NB4 (cell line): ENCODE measurements at regions not wholly inside any gene's neighbourhood (a gene's known extent, or its start where the extent isn't known, plus 50 kb on each side); places are given as distances from the start of the nearest gene placed in this dataset.
A peak's percentile ranks its signal among the peaks of the same experiment; 100 is the strongest.

Experiments
- MYC ChIP-seq: IDR thresholded peaks from 2 replicates; pipeline ENCODE4 v1.6.1; 2011; ENCODE audit warnings: low read depth, low read length
- POLR2A ChIP-seq: IDR thresholded peaks from 2 replicates; pipeline ENCODE4 v1.6.1; 2011; ENCODE audit warnings: mild to moderate bottlenecking; ENCODE audit not compliant: insufficient read length; ENCODE audit errors: extremely low read depth
- TF ChIP-seq, protein P1 (sequence below): IDR thresholded peaks from one replicate; pipeline ENCODE4 v1.5.1; 2012; ENCODE audit warnings: low read depth, low read length
- TF ChIP-seq, protein P2 (sequence below): IDR thresholded peaks from 2 replicates; pipeline ENCODE4 v1.6.1; 2011; ENCODE audit warnings: low read depth, low read length

DNA sequence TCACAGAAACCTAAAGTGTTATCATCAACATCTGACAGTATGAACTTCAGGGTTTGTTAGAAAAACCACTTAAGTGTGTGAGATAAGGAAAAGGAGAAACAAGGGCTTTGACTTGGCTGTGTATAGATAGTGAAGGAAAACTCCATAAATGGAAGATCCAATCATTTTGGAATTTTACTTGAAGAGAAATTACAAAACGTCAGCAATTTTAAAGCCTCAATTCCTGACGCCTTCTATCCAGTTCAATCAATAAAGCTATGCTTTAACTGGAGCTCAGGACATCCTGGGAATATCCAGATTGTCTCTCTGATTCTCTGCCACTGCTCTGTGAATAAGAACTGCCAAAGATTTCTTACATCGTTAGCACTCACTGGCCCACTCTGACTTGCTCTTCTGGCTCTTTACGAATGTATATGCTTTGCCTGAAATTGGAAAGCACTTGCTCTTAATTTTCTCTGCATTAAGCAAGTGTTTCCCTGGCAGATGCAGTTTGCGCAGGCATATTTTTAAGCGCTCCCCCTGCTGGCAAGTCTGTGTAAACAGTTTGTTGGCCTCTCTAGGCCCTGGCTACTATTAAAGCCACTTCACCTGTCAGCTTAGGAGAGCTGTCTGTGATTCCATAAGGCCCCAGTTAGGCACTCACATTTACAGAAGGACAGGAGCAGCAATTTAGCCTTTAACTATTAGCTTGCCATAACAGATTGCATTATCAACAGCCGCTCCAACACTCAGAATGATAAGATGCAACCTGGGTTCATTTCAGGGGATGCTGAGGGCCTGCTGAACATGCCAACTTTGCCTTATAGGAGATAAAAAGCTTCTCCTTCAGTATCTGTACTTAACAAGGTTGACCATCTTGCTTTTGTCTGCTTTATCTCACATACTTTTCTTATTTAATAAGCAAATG, 251.4 kb upstream of the DDX53 start:
- TF ChIP-seq POLR2A (no peak), MYC (no peak)
- TF ChIP-seq, protein P1, sequence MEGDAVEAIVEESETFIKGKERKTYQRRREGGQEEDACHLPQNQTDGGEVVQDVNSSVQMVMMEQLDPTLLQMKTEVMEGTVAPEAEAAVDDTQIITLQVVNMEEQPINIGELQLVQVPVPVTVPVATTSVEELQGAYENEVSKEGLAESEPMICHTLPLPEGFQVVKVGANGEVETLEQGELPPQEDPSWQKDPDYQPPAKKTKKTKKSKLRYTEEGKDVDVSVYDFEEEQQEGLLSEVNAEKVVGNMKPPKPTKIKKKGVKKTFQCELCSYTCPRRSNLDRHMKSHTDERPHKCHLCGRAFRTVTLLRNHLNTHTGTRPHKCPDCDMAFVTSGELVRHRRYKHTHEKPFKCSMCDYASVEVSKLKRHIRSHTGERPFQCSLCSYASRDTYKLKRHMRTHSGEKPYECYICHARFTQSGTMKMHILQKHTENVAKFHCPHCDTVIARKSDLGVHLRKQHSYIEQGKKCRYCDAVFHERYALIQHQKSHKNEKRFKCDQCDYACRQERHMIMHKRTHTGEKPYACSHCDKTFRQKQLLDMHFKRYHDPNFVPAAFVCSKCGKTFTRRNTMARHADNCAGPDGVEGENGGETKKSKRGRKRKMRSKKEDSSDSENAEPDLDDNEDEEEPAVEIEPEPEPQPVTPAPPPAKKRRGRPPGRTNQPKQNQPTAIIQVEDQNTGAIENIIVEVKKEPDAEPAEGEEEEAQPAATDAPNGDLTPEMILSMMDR: peak; percentile 59
- TF ChIP-seq, protein P2, sequence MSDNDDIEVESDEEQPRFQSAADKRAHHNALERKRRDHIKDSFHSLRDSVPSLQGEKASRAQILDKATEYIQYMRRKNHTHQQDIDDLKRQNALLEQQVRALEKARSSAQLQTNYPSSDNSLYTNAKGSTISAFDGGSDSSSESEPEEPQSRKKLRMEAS: no peak
